ENCODE measurements at regions not wholly inside any gene's neighbourhood (a gene's known extent, or its start where the extent isn't known, plus 50 kb on each side); places are given as distances from the start of the nearest gene placed in this dataset.

GRCh38 chr15:61530769-61531168 is 301.7 kb upstream of the RORA start:
- no peak for DNase-seq (ENCODE audit: low spot score)

GRCh38 chr15:61528581-61528910 is 299.4 kb upstream of the RORA start:
- DNase-seq (ENCODE audit: low spot score): no peak

GRCh38 chr15:61527836-61528580 is 298.9 kb upstream of the RORA start:
- DNase-seq (ENCODE audit: low spot score): no peak

GRCh38 chr15:61524545-61524944 is 295.4 kb upstream of the RORA start:
- no peak for DNase-seq (ENCODE audit: low spot score)

- no peak for DNase-seq (ENCODE audit: low spot score)
These were observed 295.0 kb upstream of the RORA start for GRCh38 chr15:61524086-61524485.

GRCh38 chr15:61522411-61522810 is 293.3 kb upstream of the RORA start:
- DNase-seq (ENCODE audit: low spot score): no peak

- no peak for DNase-seq (ENCODE audit: low spot score)
These were observed 292.9 kb upstream of the RORA start for GRCh38 chr15:61521953-61522352.

- DNase-seq (ENCODE audit: low spot score): no peak
These were observed 290.2 kb upstream of the RORA start for GRCh38 chr15:61519296-61519695.

- DNase-seq (ENCODE audit: low spot score): no peak
These were observed 289.3 kb upstream of the RORA start for GRCh38 chr15:61518191-61518950.

GRCh38 chr15:61517776-61518175 is 288.7 kb upstream of the RORA start:
- no peak for DNase-seq (ENCODE audit: low spot score)

GRCh38 chr15:61517335-61517734 is 288.2 kb upstream of the RORA start:
- DNase-seq (ENCODE audit: low spot score): no peak

GRCh38 chr15:61511756-61512155 is 282.7 kb upstream of the RORA start:
- DNase-seq (ENCODE audit: low spot score): no peak

- DNase-seq (ENCODE audit: low spot score): no peak
These were observed 282.0 kb upstream of the RORA start for GRCh38 chr15:61511089-61511488.

GRCh38 chr15:61509327-61509840 is 280.3 kb upstream of the RORA start:
- no peak for DNase-seq (ENCODE audit: low spot score)

- DNase-seq (ENCODE audit: low spot score): no peak
These were observed 274.4 kb upstream of the RORA start for GRCh38 chr15:61503383-61503969.

- DNase-seq (ENCODE audit: low spot score): no peak
These were observed 272.8 kb upstream of the RORA start for GRCh38 chr15:61501815-61502389.

- DNase-seq (ENCODE audit: low spot score): no peak
These were observed 272.0 kb upstream of the RORA start for GRCh38 chr15:61500951-61501620.

GRCh38 chr15:61500523-61500922 is 271.4 kb upstream of the RORA start:
- DNase-seq (ENCODE audit: low spot score): no peak

GRCh38 chr15:61499376-61499775 is 270.3 kb upstream of the RORA start:
- DNase-seq (ENCODE audit: low spot score): no peak

GRCh38 chr15:61489571-61489970 is 260.5 kb upstream of the RORA start:
- no peak for DNase-seq (ENCODE audit: low spot score)

- no peak for DNase-seq (ENCODE audit: low spot score)
These were observed 254.5 kb upstream of the RORA start for GRCh38 chr15:61483599-61483998.

GRCh38 chr15:61481886-61482285 is 252.8 kb upstream of the RORA start:
- no peak for DNase-seq (ENCODE audit: low spot score)
